IPS-NIHi7 (cell line): ENCODE measurements at regions not wholly inside any gene's neighbourhood (a gene's known extent, or its start where the extent isn't known, plus 50 kb on each side); places are given as distances from the start of the nearest gene placed in this dataset.
"Not testable (repeated sequence)": the region's sequence is repeated elsewhere in the genome, so short reads cannot be mapped to it uniquely, and the experiment has no call there.

ENCODE experiments used
- DNase-seq: peaks from one replicate; pipeline ENCODE4 v3.0.0; 2012; ENCODE audit warnings: mixed read lengths; ENCODE audit errors: extremely low spot score

DNA sequence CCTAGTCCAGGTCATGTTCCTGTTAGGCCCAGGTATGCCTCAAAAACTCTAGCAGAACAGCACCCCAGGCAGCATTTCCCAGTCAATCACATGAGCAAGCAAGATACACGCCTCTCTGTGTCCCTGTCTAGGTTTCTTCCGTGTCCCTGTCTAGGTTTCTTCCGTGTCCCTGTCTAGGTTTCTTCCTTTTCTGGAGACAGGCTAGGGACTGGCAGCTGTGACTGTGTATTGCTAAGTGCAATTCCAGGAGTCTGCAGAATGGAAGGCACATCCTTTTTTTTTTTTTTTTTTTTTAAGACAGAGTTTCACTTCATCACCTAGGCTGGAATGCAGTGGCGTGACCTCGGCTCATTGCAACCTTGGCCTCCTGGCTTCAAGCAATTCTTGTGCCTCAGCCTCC lies 77.6 kb downstream of the SETD4 start:
- DNase-seq = no peak

DNA sequence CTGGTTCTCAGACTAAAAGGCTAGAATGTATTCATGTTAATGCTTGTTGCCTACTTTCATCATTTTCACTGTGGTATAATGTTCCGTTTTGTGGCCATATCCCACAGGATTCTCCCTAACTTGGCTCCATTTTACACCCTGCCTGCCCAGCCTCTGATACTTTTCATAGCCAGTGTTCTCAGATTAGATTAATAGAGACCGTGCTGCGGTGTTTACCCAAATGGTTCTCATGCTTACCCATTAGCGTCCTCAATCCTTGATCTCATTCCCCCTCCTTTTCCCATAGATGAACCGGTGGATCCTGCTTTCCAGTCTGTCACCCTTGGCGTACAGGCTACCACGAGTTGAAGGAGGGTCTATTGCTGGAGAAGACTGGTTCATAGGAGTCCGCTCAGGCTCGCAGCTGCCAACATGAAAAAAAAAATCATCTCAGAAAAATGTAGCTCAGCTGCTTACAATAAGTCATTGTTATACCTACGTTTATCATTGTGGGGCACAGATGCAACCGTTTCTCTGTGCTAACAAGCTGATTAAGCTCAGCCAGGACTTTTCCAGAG lies 78.7 kb downstream of the SETD4 start:
- DNase-seq = no peak

DNA sequence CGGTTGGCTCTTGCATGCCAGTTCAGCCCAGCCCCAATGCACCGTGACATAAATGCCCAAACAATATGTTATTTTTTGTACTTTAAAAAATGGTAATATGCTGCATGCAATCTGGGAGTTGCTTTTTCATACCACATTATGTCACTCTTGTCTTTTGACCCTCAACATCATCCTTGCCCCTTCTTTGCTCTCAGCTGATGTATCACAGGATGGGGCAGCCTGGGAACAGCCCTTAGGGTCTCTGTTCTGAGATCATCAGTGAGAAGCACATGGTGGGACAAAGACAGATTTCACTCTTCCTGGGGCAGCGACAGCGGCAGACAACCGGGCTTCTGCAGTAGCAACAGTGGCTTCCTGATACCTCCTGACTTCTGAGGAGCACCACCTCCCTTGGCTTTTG lies 79.5 kb downstream of the SETD4 start:
- no peak for DNase-seq

DNA sequence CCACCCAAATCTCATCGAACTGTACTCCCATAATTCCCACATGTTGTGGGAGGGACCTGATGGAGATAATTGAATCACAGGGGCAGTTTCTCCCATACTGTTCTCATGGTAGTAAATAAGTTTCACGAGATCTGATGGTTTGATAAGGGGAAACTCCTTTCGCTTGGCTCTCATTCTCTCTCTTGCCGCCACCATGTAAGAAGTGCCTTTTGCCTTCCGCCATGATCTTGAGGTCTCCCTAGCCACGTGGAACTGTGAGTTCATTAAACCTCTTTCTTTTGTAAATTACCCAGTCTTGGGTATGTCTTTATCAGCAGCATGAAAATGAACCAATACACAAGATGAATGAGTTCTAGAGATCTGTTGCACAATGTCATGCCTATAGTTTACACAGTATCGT lies 82.5 kb downstream of the SETD4 start:
- not testable (repeated sequence) for DNase-seq

DNA sequence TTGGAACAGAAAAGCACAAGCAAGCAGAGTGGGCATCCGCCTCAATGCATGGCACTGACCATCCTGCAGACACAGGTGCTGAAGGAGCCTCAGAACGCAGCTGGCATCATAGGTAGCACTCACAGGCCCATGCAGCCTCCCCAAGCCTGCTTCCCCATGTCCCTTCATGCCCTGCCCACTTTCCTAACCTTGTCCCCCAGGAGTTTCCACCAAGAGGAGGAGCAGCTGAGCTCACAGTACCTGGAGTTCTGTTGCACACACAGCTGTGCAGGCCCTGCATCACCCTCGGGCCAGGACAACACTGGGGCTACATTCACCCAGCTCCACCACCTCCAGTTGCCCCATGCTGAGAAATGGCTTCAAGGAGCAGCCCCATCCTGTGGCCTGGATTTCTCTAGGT lies 83.4 kb downstream of the SETD4 start:
- no peak for DNase-seq

DNA sequence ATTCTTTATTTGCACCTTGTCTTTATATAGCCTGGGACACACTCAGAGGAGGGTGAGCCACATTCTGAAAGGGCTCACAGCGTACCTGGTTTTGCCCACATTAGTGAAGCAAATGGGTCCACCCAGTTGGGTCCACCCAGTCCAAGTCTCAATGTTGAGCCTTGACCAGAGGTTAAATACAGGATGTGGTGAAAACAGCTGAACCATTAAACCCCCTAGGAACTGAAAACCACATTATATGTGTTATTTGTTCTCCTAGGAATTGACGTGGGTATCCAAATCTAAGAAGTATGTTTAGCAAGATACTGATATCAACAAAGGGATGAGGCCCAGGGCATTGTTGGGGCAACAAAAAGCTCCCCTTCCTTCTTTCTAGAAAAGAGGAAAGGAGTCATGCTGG lies 83.8 kb downstream of the SETD4 start:
- DNase-seq = no peak

DNA sequence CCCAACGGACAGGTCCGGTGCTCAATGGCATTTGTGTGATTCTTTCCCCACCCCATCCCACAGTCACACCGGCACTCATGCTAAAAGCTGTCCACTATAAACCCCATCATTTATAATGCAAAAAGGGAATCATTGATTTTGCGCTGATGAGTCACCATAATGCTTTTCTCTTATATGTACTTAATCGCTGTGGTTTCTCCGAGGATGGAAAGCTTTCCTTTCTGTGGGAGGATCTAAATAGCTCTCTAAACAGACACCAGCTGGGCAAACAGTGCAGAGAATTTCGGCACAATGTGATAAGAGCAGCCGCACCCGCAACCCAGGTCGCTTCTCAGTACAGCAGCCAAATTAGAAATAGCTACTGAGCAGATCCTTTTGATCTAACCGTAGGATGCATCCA lies 85.6 kb downstream of the SETD4 start:
- DNase-seq = no peak

DNA sequence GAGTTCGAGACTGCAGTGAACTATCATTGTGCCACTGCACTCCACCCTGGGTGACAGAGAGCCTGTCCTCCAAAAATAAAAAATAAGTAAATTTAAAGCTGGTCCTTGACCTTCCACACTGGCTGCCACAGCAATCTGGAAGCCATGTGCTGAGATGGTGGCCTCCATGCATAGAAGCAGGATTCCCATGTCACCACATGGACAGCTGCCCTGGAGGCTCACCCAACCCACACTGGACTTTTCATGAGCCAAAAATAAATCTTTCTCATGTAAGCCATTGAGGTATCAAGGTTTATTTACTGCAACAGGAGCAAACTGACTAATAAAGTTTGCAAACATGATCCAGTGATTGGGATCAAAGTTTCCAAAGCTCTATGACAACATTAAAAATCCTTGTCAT lies 88.5 kb downstream of the SETD4 start:
- DNase-seq = no peak

DNA sequence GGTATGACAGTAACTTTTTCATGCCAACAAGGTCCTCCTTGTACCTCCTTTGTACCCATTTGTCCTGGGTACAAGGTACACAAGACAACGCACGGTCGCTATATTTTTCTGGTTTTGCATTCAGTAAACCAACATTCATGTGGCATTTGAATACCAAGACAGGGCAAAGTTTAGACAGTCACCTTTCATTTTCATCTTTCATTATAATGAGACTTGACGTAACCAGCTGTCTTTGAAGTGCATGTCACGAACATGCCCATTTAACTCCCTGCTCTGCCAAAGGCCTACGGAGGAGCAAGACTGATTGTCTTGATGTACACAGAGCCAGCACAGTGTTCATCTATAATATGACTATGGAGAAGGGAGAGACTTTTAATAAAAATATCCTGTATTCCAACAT lies 91.0 kb downstream of the SETD4 start:
- DNase-seq = no peak

DNA sequence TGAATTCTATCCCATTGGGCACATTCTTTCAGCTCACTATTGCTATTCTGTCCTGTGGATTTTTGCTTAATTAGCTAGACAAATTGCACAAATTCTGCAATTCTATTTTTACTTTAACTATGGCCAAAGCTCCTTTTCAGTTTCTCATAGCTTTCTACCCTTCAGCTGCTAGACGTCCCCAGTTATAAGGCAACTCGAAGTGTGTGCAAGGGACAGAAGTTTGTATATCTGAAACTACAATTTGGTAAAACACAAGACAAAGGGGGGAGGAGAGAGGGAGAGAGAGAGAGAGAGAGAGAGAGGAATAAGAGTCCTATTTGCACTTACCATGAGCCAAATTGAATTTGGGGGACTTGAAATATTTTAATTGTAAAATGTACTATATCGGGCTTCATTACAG lies 91.8 kb downstream of the SETD4 start:
- no peak for DNase-seq

DNA sequence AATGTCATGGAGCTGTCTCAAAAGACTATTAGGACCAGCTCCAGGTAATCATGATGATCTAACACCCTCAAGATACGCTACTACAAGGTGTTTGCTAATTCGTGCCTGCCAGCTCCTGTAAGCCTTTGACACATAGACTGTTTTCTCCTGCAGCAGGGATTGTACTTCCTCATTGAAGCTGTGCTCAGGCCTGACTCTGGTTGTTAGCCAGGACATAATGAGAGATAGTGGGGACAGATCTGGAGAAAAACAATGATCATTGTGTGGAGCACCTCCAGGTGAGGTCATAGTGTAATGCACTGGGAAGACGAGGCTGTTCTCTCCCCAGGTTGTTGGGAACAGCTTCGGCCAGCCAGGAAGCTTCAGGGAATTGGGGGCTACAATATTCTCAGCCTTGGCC lies 94.6 kb downstream of the SETD4 start:
- no peak for DNase-seq

DNA sequence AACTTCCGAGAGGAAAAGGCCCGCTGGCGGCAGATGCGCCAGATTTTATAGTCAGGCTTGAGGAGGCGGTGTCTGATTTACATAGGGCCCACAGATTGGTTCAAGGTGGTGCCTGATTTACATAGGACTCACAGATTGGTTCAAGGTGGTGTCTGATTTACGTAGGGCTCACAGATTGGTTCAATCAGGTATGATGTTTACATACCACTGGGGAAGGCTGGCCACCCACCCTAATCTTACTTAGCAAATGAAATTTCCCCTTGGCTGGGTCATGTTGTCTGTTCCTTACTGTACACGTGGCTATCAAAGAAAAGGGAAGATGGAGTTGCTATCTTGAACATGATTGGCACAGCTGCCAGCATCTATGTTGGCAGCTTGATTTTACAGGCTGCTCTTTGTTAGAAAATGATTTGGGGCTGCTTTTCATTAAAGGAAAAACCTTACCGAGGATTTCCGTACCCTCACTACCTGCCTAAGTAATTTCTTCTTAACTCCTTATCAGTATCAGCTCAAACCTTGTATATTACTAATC lies 96.3 kb downstream of the SETD4 start:
- no peak for DNase-seq

DNA sequence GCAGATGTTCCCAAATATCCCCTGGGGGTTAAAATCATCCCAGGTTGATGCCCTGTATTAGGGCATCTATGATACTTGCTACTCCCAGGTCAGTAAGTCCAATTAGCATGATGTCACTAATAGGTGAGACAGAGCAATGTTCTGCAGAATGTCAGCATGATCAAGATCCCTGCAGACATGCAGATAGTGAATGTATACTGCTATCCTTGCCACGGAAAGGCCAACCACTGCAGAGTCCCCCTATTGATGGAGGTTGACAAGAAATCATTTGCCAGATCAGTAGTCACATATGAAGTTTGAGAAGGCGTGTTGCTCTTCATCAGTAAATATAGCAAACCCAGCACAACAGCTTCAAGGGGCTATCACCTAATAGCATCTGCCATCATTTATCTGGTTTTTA lies 97.4 kb downstream of the SETD4 start:
- DNase-seq = no peak

DNA sequence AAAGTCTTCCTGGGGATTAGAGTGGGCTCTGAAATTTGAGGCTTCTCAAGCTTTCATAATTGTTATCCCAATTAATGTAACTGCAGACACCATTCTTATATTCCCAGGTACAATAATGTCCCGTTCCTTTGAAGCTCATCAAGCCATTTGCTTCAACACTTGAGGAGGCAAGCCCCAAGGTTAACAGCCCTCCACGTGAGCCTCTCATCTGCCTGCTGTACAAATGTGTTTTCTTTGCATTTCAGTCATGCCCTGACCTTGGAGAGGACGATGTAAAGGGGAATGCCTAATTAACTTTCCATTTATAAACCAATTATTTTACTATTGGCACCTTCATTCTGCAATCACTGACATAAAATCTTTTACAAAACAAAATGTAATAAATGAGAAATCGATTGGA lies 106.3 kb downstream of the SETD4 start:
- no peak for DNase-seq

DNA sequence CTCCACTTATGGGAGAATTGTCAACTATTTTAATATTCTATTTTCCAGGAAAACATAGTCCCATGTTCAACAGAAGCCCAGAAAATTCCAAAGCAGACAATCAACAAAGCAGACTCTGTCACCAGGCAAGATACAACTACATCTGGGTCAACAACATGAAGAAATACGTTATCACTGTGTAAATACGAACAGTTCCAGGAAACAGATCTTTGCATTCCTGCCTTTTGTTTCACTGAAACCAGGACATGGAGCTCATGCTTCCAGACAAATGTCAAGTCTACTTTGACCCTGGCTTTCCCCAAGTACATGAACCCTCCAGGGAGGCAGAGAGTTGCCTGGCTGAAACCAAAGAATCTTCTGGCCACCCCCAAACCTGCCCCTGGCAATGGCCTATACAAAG lies 106.7 kb downstream of the SETD4 start:
- no peak for DNase-seq

DNA sequence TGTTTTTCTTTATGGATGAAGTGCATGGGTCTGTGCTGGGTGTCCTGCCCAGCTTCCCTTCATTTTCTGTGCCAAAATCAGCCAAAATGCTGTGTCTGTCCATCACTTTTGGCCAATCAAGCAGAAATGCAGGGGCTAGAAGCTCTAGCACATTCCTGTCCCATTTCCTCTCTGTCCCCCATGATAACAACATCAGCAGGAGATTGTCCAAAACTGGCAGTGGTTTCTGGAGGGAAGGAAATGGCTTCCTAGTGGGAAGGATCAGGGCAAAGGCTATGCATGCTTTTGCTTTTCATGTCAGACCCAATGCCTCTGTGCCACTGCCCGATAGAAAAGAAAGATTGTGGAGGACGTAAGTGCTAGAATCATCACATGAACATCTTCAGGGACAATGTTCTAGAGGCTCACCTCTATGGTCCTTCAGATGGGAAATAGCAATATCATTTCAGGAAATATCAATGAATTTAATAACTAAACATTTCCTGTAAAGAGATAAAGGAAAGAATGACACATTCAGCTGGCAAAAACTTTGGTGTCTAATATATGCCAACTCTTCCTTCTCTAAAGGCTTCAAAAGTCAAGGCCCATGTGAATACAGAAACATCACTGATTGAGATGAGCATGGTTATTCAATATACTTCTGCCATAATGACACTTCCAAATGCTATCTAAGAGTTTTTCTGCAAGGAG lies 107.5 kb downstream of the SETD4 start:
- no peak for DNase-seq

DNA sequence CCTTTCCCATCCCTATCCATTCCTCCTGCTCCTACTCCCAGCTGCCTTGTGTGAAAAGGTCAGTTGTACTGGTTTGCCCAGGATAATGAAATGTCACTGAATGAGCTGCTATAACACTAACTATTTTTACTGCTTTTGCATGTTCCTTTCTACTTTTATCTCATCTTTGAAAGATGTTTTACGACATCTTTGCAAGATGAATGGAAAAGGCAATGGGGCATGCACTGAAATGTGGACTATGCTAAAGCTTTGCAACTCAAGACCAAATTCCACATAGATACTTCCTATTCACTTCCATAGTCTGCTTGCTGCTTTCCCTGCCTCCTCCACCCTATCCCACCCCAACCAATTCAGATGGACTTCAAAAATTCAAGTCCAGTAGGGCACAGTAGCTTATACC lies 111.3 kb downstream of the SETD4 start:
- no peak for DNase-seq

DNA sequence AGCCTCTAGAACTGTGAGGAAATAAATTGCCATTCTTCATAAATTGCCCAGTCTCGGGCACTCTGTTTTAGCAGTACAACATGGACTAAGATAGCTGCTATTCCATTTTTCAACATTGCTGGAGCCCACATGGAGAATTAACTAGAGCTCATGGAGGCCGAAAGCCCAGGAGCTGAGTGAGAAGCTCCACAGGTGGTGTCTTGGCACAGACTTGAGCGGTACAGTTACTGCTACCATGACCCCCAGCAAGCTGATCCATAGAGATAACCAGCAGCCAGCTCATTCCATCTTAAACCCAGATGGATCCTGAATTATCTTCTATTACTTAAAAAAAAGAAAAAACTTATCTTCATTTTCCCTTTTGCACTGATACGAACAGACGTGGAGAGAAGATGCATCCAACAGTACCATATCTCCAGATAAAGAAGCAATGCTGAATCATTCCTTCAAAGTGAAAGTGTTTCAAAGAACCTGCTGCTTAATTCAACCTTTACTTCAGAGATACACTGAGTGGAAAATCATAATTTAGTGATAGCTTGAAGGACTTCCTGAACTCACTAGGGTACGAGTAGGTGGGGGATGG lies 115.1 kb downstream of the SETD4 start:
- no peak for DNase-seq

DNA sequence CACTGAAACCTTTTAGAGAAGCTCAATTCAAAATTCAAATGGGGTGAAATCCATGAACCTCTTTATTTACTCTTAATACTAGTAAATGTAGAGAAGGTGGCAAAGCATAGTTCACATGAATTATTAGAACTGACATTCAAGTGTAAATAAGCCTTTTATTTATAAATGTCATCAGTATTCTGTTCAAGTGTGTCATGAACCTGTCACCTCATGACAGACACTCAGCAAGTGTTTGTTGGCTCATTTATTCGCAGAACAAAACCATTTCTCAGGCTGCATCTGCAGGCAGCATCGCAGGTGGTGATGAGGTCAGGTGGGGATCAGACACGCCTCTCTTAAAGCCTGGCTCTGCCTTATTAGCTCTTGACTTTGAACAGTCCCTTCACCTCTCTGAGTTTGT lies 116.6 kb downstream of the SETD4 start:
- DNase-seq = no peak

DNA sequence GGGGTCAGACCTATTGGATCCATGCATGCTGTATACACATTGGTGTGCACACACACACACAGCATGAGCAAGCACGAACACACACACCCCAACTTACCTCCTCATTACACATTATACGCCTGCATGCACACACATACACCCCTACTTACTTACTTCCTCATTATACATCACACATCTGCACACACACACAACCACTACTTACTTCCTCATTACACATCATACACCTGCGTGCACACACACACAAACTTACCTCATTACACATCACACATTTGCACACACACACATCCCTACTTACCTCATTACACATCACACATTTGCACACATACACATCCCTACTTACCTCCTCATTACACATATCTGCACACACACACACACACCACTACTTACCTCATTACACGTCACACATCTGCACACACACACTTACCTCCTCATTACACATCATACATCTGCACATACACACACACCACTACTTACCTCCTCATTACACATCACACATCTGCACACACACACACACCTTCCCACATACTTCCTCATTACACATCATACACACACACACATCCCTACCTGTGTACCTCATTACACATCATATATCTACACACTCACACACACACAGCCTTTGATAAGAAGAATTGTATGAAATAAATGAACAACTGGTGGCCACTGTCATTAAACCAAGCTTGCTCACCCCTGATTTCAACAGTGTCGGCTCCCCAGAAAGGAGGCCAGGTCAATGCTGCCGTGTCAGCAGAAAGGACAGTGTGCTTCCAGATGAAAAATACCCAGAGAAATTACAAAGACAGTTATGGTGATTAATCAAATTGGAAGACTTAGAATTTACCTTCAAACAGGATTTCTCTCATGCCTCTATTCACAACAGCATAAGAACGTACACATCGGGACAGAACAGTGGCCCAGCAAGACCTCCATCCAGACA lies 117.8 kb downstream of the SETD4 start:
- no peak for DNase-seq

DNA sequence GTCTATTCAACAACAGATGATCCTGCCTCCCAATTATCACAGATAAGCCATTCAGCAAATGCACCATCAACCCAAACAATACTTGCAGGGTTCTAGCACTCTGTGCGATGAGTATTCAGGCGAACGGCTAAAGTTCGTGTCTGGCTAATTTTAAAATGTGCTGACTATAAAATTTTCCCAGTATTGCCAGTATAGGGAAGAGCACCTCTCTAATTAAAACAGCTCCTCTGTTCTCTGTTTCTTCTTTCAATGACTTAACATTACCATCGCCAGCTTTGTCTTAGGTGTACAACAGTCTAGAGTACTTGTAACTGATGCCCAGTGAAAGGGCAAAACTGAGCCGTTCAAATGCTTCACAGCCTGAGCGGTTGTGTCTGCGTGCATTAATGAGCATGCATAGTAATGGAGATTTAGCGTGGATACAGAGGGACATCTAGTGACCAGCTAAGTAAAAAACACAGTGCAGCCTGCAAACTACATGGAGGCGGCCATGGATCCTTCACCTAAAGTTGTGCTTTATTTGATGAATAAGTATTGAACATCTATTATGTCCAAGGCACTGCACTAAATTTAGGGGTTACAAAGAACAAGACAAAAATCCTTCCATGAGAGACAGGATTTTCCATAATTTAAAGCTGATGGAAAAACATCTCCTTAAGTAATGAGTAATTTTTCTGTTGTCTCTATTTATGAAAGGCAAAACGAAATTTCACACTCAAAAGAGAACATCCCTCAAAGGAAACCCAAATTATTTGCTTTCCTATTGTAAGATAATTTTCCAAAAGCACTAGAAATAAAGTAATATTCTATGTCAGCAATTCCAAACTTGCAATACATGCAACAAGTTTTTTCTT lies 120.0 kb downstream of the SETD4 start:
- peak; percentile 53 for DNase-seq
